RWPE2 (cell line): ENCODE measurements at regions not wholly inside any gene's neighbourhood (a gene's known extent, or its start where the extent isn't known, plus 50 kb on each side); places are given as distances from the start of the nearest gene placed in this dataset.

Experiments
- ATAC-seq: fragments of 200-7000 bp; cut with Tn5 transposase; 3 replicates; pipeline ENCODE4 v1.9.1; 2021; ENCODE audit warnings: low read depth
- DNase-seq: peaks from one replicate; pipeline ENCODE4 v3.0.0-alpha.2; 2020; ENCODE audit warnings: low spot score
- H3K27ac ChIP-seq: fragments of 450-650 bp; 2 replicates; pipeline ENCODE4 v1.5.1; 2017; ENCODE audit warnings: mild to moderate bottlenecking; ENCODE audit not compliant: poor library complexity, severe bottlenecking
- H3K27me3 ChIP-seq: fragments of 250-450 bp; sonication (Bioruptor Pico); 2 replicates; pipeline ENCODE4 v1.5.1; 2021; ENCODE audit warnings: mild to moderate bottlenecking, moderate library complexity; ENCODE audit not compliant: insufficient read depth, poor library complexity, severe bottlenecking
- H3K36me3 ChIP-seq: fragments of 250-450 bp; sonication (Bioruptor Pico); 2 replicates; pipeline ENCODE4 v1.5.1; 2020; ENCODE audit warnings: low read depth, mild to moderate bottlenecking, moderate library complexity
- H3K4me1 ChIP-seq: fragments of 250-450 bp; sonication (Bioruptor Pico); 2 replicates; pipeline ENCODE4 v1.5.1; 2021; ENCODE audit warnings: mild to moderate bottlenecking, moderate library complexity; ENCODE audit not compliant: insufficient read depth, poor library complexity, severe bottlenecking
- H3K4me3 ChIP-seq: fragments of 250-450 bp; sonication (Bioruptor Pico); 2 replicates; pipeline ENCODE4 v1.5.1; 2021; ENCODE audit warnings: mild to moderate bottlenecking, moderate library complexity; ENCODE audit not compliant: severe bottlenecking
- H3K9me3 ChIP-seq: fragments of 250-450 bp; sonication (Bioruptor Pico); 2 replicates; pipeline ENCODE4 v1.5.1; 2021; ENCODE audit warnings: mild to moderate bottlenecking, moderate library complexity; ENCODE audit not compliant: severe bottlenecking
- TF ChIP-seq, protein P1 (sequence below): fragments of 450-650 bp; IDR thresholded peaks from one replicate; pipeline ENCODE4 v1.5.1; 2017; ENCODE audit warnings: mild to moderate bottlenecking, moderate library complexity; ENCODE audit not compliant: poor library complexity, severe bottlenecking

DNA sequence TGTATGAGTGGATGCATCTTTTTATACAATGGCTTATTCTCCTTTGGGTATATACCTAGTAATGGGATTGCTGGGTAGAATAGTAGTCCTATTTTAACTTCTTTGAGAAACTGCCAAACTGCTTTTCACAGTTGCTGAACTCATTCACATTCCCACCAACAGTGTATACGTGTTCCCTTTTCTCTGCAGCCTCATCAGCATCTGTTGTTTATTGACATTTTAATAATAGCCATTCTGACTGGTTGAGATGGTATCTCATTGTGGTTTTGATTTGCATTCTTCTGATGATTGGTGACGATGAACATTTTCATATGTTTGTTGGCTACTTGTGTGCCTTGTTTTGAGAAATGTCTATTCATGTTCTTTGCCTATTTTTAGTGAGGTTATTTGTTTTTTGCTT, 687.0 kb upstream of the EPHA5 start:
- Histone ChIP-seq H3K9me3 (no peaks in the 10 kb centered on the region), H3K27ac (no peak overlapping the region), H3K27me3 (no peaks in the 10 kb centered on the region), H3K4me1 (no peaks in the 10 kb centered on the region), H3K36me3 (no peaks in the 10 kb centered on the region), H3K4me3 (no peak overlapping the region)
- TF ChIP-seq, protein P1, sequence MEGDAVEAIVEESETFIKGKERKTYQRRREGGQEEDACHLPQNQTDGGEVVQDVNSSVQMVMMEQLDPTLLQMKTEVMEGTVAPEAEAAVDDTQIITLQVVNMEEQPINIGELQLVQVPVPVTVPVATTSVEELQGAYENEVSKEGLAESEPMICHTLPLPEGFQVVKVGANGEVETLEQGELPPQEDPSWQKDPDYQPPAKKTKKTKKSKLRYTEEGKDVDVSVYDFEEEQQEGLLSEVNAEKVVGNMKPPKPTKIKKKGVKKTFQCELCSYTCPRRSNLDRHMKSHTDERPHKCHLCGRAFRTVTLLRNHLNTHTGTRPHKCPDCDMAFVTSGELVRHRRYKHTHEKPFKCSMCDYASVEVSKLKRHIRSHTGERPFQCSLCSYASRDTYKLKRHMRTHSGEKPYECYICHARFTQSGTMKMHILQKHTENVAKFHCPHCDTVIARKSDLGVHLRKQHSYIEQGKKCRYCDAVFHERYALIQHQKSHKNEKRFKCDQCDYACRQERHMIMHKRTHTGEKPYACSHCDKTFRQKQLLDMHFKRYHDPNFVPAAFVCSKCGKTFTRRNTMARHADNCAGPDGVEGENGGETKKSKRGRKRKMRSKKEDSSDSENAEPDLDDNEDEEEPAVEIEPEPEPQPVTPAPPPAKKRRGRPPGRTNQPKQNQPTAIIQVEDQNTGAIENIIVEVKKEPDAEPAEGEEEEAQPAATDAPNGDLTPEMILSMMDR: no peak
- no peak for DNase-seq
- ATAC-seq: no peak

DNA sequence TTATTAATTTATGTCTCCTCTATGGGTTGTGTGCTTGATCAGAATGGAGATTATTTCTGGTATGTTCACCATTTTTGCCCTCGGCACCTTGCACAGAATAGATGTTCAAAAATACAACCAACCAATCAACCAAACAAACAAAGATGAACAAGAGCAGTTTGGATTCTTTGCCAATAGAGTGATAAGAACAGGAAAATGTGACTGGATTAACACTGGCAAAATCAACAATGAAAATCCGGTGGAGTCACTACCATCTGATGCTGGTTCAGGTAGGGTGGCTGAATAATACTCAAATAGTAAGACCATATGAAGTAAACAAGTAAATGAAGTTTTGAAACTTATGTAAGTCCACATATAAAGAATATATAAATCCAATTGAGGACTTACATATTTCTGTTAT, 685.0 kb upstream of the EPHA5 start:
- Histone ChIP-seq H3K27ac (no peak overlapping the region), H3K4me1 (no peaks in the 10 kb centered on the region), H3K9me3 (no peaks in the 10 kb centered on the region), H3K27me3 (no peaks in the 10 kb centered on the region), H3K4me3 (no peak overlapping the region), H3K36me3 (no peaks in the 10 kb centered on the region)
- TF ChIP-seq, protein P1: no peak
- ATAC-seq (no peak), DNase-seq (no peak)

DNA sequence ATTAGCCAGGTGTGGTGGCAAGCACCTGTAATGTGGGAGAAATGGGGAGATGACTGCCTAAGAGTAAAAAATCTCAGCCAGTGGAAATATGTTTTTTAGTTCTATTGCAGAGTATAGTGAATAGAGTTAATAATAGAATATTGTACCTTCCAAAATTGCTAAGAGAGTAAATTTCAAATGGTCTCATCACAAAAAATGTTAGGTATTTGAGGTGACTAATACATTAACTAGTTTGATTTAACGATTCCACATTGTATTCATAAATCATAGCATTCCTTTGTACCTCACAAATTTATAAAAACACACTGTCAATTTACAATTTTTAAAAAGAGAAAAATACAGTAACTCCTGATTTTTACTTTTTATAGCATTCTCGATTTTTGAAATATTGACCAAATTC, 681.5 kb upstream of the EPHA5 start:
- Histone ChIP-seq H3K4me3 (no peak overlapping the region), H3K36me3 (no peaks in the 10 kb centered on the region), H3K9me3 (no peaks in the 10 kb centered on the region), H3K27ac (no peak overlapping the region), H3K27me3 (no peaks in the 10 kb centered on the region), H3K4me1 (no peaks in the 10 kb centered on the region)
- ATAC-seq (no peak), DNase-seq (no peak)
- TF ChIP-seq, protein P1: no peak

DNA sequence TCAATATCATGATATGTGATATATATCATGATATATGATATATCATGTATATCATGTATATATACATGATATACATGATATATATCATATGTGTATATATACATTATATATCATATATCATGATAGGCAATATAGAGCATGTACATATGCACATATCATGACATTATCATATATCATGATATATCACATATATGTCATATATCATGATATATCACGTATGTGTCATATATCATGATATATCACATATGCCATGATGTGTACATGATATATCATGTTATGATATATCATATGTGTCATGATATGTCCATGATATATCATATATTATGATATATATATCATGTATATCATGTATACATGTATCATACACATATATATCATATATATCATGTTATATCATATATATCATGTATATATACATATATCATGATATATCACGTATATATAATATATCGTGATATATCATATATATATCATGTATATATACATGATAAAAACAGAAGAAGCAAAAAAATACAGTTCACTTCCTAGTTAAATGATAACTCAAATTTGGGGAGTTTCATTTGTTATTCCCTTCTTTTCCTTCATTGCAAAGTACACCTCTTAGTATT, 670.1 kb upstream of the EPHA5 start:
- Histone ChIP-seq H3K36me3 (no peaks in the 10 kb centered on the region), H3K9me3 (no peaks in the 10 kb centered on the region), H3K4me1 (no peaks in the 10 kb centered on the region), H3K4me3 (no peak overlapping the region), H3K27me3 (no peaks in the 10 kb centered on the region), H3K27ac (no peak overlapping the region)
- DNase-seq (no peak), ATAC-seq (no peak)
- TF ChIP-seq, protein P1: no peak

DNA sequence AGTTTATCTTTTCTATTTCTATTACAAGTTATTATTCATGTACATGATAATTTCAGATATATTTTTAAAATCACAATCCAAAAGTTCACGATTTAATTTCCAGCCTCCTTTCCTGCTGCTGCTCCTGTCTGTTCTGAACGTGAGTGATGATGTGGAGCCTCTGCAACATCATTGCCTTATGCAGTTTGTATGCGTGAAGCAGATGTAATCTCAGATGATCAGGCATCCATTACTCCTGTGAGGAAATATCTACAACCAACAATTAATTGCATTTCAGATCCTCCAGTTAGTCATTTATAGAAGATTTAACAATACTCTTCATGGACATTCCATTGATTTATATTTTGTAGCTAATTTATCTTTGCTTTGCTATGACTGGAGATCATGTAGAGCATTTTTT, 668.7 kb upstream of the EPHA5 start:
- no peak for ATAC-seq
- TF ChIP-seq, protein P1: no peak
- no peak overlapping the region for H3K27ac ChIP-seq
- H3K4me3 ChIP-seq: no peak overlapping the region
- no peak for DNase-seq
- no peaks in the 10 kb centered on the region for H3K27me3 ChIP-seq
- no peaks in the 10 kb centered on the region for H3K9me3 ChIP-seq
- no peaks in the 10 kb centered on the region for H3K36me3 ChIP-seq
- H3K4me1 ChIP-seq: no peaks in the 10 kb centered on the region
